A673 (cell line): ENCODE measurements at regions not wholly inside any gene's neighbourhood (a gene's known extent, or its start where the extent isn't known, plus 50 kb on each side); places are given as distances from the start of the nearest gene placed in this dataset.

Experiments
- BruUV-seq: library from RNA; stranded (reverse); fragments of 400-500 nt; replicated peaks from 2 replicates; lab custom pipeline; 2021; lab: Mats Ljungman, UMichigan
- CTCF ChIA-PET: fragments of 300-600 bp; sonication (Branson Sonifier 250); formaldehyde crosslinking; loops from one replicate; lab custom pipeline; 2022; ENCODE audit warnings: antibody characterized with exemption; lab: Charles Lee
- POLR2A ChIA-PET: fragments of 300-600 bp; sonication (Branson Sonifier 250); formaldehyde crosslinking; loops from one replicate; lab custom pipeline; 2022; ENCODE audit warnings: antibody characterized with exemption; ENCODE audit not compliant: low non-redundant PET; lab: Charles Lee
- DNase-seq: peaks from one replicate; pipeline ENCODE4 v3.0.0-alpha.2; 2015; ENCODE audit warnings: low spot score
- H3K27ac ChIP-seq: fragments of 200-600 bp; sonication (generic); 2 replicates; pipeline ENCODE4 v1.5.1; 2016; ENCODE audit warnings: mixed run types, low read depth, mild to moderate bottlenecking, mixed read lengths, antibody characterized with exemption, low read length; ENCODE audit not compliant: poor library complexity, severe bottlenecking
- H3K27me3 ChIP-seq: fragments of 200-600 bp; sonication (generic); replicated peaks from 2 replicates; pipeline ENCODE4 v1.6.1; 2017; ENCODE audit warnings: mixed run types, low read depth, mild to moderate bottlenecking, mixed read lengths, antibody characterized with exemption, low read length; ENCODE audit not compliant: insufficient read depth, poor library complexity
- H3K36me3 ChIP-seq: fragments of 200-600 bp; sonication (generic); 2 replicates; pipeline ENCODE4 v1.6.1; 2016; ENCODE audit warnings: mixed run types, mild to moderate bottlenecking, mixed read lengths, antibody characterized with exemption, low read length; ENCODE audit not compliant: insufficient read depth, poor library complexity, severe bottlenecking
- H3K4me1 ChIP-seq: fragments of 200-600 bp; sonication (generic); 2 replicates; pipeline ENCODE4 v1.6.1; 2017; ENCODE audit warnings: mixed run types, mild to moderate bottlenecking, mixed read lengths, antibody characterized with exemption, low read length; ENCODE audit not compliant: insufficient read depth, poor library complexity, severe bottlenecking
- H3K4me3 ChIP-seq: fragments of 200-600 bp; sonication (generic); 2 replicates; pipeline ENCODE4 v1.5.1; 2016; ENCODE audit warnings: low read depth, mixed run types, mild to moderate bottlenecking, mixed read lengths, low read length; ENCODE audit not compliant: poor library complexity, severe bottlenecking
- H3K9me3 ChIP-seq: fragments of 200-600 bp; sonication (generic); 2 replicates; pipeline ENCODE4 v1.6.1; 2016; ENCODE audit warnings: mixed run types, low read depth, mild to moderate bottlenecking, mixed read lengths, antibody characterized with exemption, low read length; ENCODE audit not compliant: poor library complexity, severe bottlenecking
- EZH2 ChIP-seq: fragments of 200-600 bp; sonication (generic); IDR thresholded peaks from 2 replicates; pipeline ENCODE4 v1.6.1; 2017; ENCODE audit warnings: borderline replicate concordance, low read depth, mild to moderate bottlenecking, mixed read lengths, antibody characterized with exemption, low read length; ENCODE audit not compliant: poor library complexity, severe bottlenecking
- intact Hi-C: fragments of 100-400 bp; cut with micrococcal nuclease; formaldehyde crosslinking; loops from one replicate; pipeline ENCODE4 v1.10.0; 2022; ENCODE audit not compliant: unreplicated experiment
- TF ChIP-seq, protein P1 (sequence below): fragments of 300-800, 200-600 bp; sonication (generic); conservative IDR thresholded peaks from 2 replicates; pipeline ENCODE4 v1.5.1; 2017; ENCODE audit warnings: low read depth, mild to moderate bottlenecking, antibody characterized with exemption, low read length, moderate library complexity, mixed read lengths

DNA sequence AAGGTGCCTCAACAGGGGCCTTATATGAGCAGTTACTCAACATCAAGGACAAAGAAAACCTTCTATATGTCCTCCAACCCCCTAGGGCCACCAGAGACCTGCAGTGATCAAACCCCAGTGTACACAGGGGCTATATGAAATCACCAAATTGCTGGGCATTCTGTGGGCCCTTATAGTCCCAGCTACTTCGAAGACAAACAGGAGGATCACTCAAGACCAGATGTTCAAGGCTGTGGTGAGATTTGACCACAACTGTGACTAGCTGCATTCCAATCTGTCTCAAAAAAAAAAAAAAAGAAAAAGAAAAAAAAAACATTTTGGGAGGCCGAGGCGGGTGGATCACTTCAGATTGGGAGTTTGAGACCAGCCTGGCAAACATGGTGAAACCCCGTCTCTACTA lies 51.0 kb upstream of the PRB2 start:
- Histone ChIP-seq H3K9me3 (no peaks in the 10 kb centered on the region), H3K4me3 (no peak overlapping the region), H3K27ac (no peak overlapping the region), H3K36me3 (no peaks in the 10 kb centered on the region), H3K27me3 (no peaks in the 10 kb centered on the region), H3K4me1 (no peaks in the 10 kb centered on the region)
- CTCF ChIA-PET, result no interaction called here
- no peak for TF ChIP-seq EZH2
- TF ChIP-seq, protein P1, sequence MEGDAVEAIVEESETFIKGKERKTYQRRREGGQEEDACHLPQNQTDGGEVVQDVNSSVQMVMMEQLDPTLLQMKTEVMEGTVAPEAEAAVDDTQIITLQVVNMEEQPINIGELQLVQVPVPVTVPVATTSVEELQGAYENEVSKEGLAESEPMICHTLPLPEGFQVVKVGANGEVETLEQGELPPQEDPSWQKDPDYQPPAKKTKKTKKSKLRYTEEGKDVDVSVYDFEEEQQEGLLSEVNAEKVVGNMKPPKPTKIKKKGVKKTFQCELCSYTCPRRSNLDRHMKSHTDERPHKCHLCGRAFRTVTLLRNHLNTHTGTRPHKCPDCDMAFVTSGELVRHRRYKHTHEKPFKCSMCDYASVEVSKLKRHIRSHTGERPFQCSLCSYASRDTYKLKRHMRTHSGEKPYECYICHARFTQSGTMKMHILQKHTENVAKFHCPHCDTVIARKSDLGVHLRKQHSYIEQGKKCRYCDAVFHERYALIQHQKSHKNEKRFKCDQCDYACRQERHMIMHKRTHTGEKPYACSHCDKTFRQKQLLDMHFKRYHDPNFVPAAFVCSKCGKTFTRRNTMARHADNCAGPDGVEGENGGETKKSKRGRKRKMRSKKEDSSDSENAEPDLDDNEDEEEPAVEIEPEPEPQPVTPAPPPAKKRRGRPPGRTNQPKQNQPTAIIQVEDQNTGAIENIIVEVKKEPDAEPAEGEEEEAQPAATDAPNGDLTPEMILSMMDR, result no peak
- intact Hi-C loops, result no loop called here
- BruUV-seq, result no TSS peak
- POLR2A ChIA-PET, result no interaction called here
- no peak for DNase-seq

DNA sequence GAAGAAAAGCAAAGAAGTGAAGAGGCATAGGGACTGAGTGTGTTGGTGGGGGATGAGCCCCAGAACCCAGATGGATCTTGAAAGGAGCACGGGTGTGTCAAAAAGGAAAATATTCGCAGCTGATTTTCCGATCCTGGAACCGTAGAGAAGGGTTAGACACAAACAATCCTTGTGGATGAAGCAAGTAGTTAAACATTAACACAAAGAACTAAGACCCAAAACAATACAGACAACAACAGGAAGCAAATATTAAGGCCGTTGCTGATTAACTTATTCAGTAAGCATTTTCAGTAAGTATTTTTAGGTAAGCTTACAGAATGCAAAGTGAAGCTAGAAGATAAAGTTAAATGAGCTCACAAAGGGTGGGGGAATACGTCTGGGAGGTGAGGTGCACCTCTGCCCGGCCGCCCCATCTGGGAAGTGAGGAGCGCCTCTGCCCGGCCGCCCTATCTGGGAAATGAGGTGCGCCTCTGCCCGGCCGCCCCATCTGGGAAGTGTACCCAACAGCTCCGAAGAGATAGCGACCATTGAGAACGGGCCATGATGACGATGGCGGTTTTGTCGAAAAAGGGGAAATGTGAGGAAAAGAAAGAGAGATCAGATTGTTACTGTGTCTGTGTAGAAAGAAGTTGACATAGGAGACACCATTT lies 62.8 kb upstream of the PRB2 start:
- no peak overlapping the region for H3K27ac ChIP-seq
- DNase-seq, result no peak
- no peak for TF ChIP-seq EZH2
- TF ChIP-seq, protein P1, result no peak
- no peaks in the 10 kb centered on the region for H3K4me1 ChIP-seq
- H3K27me3 ChIP-seq, result no peaks in the 10 kb centered on the region
- CTCF ChIA-PET, result no interaction called here
- POLR2A ChIA-PET, result no interaction called here
- H3K36me3 ChIP-seq, result no peaks in the 10 kb centered on the region
- intact Hi-C loops, result no loop called here
- H3K9me3 ChIP-seq, result no peaks in the 10 kb centered on the region
- no TSS peak for BruUV-seq
- no peak overlapping the region for H3K4me3 ChIP-seq

DNA sequence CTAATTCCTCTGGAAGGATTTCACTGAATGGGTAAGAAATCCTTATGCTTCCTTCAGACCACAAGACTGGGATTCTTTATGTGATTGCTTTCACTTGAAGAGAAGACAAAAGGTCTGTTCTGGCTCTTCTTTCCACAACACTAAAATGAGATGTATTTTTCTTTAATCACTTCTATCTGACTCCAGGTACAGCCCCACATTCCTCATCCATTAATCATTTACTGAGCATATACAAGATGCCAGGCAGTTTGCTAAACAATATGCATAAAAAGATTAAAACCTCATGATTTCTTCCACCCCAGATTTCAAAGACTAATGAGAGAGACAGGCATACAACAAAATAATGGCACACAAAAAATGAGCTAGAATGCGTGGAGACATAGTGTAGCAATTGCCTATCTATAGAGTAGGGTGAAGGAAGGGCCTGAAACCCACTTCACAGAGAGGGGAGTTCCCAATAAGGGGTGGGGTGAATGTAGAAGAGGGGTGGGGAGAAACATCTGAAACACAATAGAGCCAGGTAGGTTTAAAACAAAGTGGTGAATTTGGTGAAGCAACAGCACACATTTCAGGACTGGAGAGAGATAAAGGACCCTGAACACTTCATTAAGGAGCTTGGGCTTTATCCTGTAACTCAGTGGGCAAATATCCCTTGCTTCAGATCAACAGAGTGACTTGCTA lies 65.1 kb upstream of the PRB2 start:
- H3K36me3 ChIP-seq, result no peaks in the 10 kb centered on the region
- H3K4me1 ChIP-seq, result no peaks in the 10 kb centered on the region
- TF ChIP-seq, protein P1, result no peak
- TF ChIP-seq EZH2, result no peak
- no peaks in the 10 kb centered on the region for H3K27me3 ChIP-seq
- intact Hi-C loops, result no loop called here
- POLR2A ChIA-PET, result no interaction called here
- BruUV-seq, result no TSS peak
- no peaks in the 10 kb centered on the region for H3K9me3 ChIP-seq
- no peak for DNase-seq
- no peak overlapping the region for H3K4me3 ChIP-seq
- CTCF ChIA-PET, result no interaction called here
- no peak overlapping the region for H3K27ac ChIP-seq
